ENCODE measurements at regions not wholly inside any gene's neighbourhood (a gene's known extent, or its start where the extent isn't known, plus 50 kb on each side); places are given as distances from the start of the nearest gene placed in this dataset.

DNA sequence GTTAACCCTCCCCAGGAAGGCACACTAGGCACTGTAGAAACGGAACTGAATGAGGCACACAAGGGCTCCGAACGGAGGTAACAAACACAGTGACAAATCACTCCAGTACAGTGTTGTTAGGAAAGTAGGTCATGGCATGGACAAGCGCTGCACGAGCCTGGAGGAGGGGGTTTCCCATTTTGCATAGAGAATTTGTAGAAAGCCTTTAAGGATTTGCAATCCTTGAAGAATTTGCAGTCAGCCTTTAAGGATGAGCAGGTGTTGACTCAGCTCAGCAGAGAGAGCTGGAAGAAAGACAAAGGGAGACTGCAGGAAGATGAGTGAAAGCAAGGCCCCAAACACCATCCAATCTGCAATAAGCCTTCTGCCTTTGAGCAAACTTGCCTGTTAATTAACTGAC lies 51.1 kb upstream of the PPP1R3C start:
- TF ChIP-seq, protein P1, sequence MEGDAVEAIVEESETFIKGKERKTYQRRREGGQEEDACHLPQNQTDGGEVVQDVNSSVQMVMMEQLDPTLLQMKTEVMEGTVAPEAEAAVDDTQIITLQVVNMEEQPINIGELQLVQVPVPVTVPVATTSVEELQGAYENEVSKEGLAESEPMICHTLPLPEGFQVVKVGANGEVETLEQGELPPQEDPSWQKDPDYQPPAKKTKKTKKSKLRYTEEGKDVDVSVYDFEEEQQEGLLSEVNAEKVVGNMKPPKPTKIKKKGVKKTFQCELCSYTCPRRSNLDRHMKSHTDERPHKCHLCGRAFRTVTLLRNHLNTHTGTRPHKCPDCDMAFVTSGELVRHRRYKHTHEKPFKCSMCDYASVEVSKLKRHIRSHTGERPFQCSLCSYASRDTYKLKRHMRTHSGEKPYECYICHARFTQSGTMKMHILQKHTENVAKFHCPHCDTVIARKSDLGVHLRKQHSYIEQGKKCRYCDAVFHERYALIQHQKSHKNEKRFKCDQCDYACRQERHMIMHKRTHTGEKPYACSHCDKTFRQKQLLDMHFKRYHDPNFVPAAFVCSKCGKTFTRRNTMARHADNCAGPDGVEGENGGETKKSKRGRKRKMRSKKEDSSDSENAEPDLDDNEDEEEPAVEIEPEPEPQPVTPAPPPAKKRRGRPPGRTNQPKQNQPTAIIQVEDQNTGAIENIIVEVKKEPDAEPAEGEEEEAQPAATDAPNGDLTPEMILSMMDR (conservative IDR thresholded peaks at IDR 0.05) = no peak
- Histone ChIP-seq H3K4me2 (ENCODE audit: insufficient read depth, insufficient read length, low read length) (no peak overlapping the region), H3K27me3 (ENCODE audit: insufficient read depth, low read length) (no peaks in the 10 kb centered on the region), H2BK120ac (ENCODE audit: low read depth, low read length, poor library complexity, severe bottlenecking) (no peak overlapping the region), H2BK5ac (ENCODE audit: insufficient read length, low read length) (no peak overlapping the region), H3K9me3 (ENCODE audit: control insufficient read depth, low read depth, low read length) (no peaks in the 10 kb centered on the region), H2BK12ac (ENCODE audit: insufficient read length, low read depth, low read length) (no peak overlapping the region), H3K23ac (ENCODE audit: insufficient read length, low read depth, low read length) (no peak overlapping the region), H4K20me1 (ENCODE audit: control insufficient read depth, insufficient read depth, insufficient read length) (no peaks in the 10 kb centered on the region), H2AK5ac (ENCODE audit: insufficient read length, low read length) (no peak overlapping the region), H3K4ac (ENCODE audit: low read depth, low read length) (no peak overlapping the region), H3K23me2 (ENCODE audit: insufficient read length, low read depth, low read length, poor library complexity, severe bottlenecking) (no peaks in the 10 kb centered on the region), H3T11ph (ENCODE audit: low read length) (no peak overlapping the region), H4K91ac (ENCODE audit: insufficient read length, low read depth, low read length) (no peak overlapping the region), H3K4me1 (ENCODE audit: insufficient read depth, low read length) (peaks cover 3% of the 10 kb centered on the region), H3K56ac (ENCODE audit: insufficient read length, low read depth, low read length) (no peak overlapping the region), H3K79me2 (ENCODE audit: insufficient read depth, low read length) (no peaks in the 10 kb centered on the region), H4K5ac (ENCODE audit: insufficient read length, low read depth, low read length) (no peak overlapping the region), H3K14ac (ENCODE audit: insufficient read depth, low read length) (no peak overlapping the region), H2BK20ac (ENCODE audit: low read depth, low read length, poor library complexity, severe bottlenecking) (no peak overlapping the region), H4K8ac (replicated peaks; ENCODE audit: insufficient read length, low read depth, low read length) (no peak overlapping the region), H3K27ac (ENCODE audit: insufficient read length, low read depth, low read length) (no peak overlapping the region), H3K18ac (ENCODE audit: insufficient read length, low read depth, low read length) (no peak overlapping the region), H3K9ac (ENCODE audit: extremely low read depth, insufficient read length, low read length) (no peak overlapping the region), H2BK15ac (ENCODE audit: low read depth, low read length) (no peak overlapping the region), H3K79me1 (ENCODE audit: insufficient read depth, low read depth, low read length, poor library complexity, severe bottlenecking) (no peaks in the 10 kb centered on the region), H2AFZ (ENCODE audit: low read length) (no peak overlapping the region)
- Mint-ChIP-seq H3K36me3 (ENCODE audit: insufficient read depth in 1 of 3, low read depth in 3 of 3) (no peaks in the 10 kb centered on the region), H3K4me1 (peaks cover 34 to 48% of the 10 kb centered on the region in 2 experiments), H3K9me3 (no peaks in the 10 kb centered on the region), H3K4me3 (no peak overlapping the region), H3K27ac (peak overlapping the region in 2 of 3 experiments; percentile 85 to 91; a peak in 4 of 7 replicates), H3K27me3 (ENCODE audit: low read depth) (no peaks in the 10 kb centered on the region)
- no peak for DNase-seq
- WGBS (ENCODE audit: extremely low coverage, insufficient read length, low lambda C conversion rate) = no CpG with 5 or more reads among the region's 5 CpGs
